ENCODE measurements at regions not wholly inside any gene's neighbourhood (a gene's known extent, or its start where the extent isn't known, plus 50 kb on each side); places are given as distances from the start of the nearest gene placed in this dataset.

DNA sequence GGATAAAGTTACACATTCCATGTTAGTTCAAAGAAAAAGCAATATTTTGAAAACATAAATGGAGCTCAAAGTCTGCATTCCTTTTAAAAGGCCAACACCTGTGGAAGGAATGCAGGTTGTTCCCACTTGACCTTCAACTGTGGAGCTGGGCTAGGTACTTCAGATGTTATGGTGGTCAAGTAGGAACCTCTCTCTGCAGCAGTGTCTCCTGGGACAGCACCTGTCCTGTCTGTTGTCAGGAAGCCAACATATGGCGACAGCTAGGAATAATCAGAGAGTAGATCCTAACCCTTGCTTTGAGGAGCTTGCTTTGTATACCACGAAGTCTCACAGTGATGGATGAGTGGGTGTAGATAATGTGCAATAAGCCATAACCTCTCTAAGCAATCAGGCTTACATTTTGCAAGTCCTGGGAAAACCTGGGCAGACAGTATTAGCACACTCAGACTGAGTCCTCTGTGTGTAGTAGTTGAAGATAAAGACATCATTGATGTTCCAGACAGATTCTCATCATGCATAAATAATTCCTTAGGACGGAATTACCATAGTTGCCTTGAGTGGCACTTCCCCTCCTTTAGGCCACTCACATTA lies 347.5 kb downstream of the PRL start:
- H2AK5ac ChIP-seq (ENCODE audit: low read depth, low read length), result peak overlapping the region; percentile 57
- peak overlapping the region; percentile 33; the same call in 1 of the 3 replicates for H2BK15ac ChIP-seq (ENCODE audit: low read depth, low read length)
- H3K9me1 ChIP-seq (ENCODE audit: insufficient read depth, low read length), result peaks cover 31% of the 10 kb centered on the region
- H4K20me1 ChIP-seq (ENCODE audit: insufficient read depth, low read length), result no peaks in the 10 kb centered on the region
- no peak overlapping the region for H2AFZ ChIP-seq (replicated peaks; ENCODE audit: low read length, poor library complexity)
- no CpG with 5 or more reads among the region's 3 CpGs for WGBS, 2 experiments (ENCODE audit: extremely low coverage in 2 of 2, insufficient read length in 1 of 2)
- H3K9me3 ChIP-seq (ENCODE audit: control insufficient read depth, insufficient read depth, low read length), result no peaks in the 10 kb centered on the region
- peak overlapping the region; percentile 4; the same call in 1 of the 2 replicates for H3K14ac ChIP-seq (replicated peaks; ENCODE audit: low read depth, low read length)
- peak overlapping the region in 1 of 2 experiments; percentile 40; a peak in 1 of 4 replicates for H4K8ac ChIP-seq (ENCODE audit: low read depth in 2 of 2, low read length in 2 of 2)
- H2AK9ac ChIP-seq (replicated peaks; ENCODE audit: low read depth, low read length, poor library complexity), result no peak overlapping the region
- ChIA-PET POLR2A (ENCODE audit: unreplicated experiment) (no interaction called here), CTCF (interaction anchor here (0.9 kb wide), 1 partner anchor 12 kb away, joined by 3 read pairs; no protein-coding TSS in a partner anchor)
- ATAC-seq (ENCODE audit: low read depth), result no peak
- no peak overlapping the region for H3K56ac ChIP-seq (ENCODE audit: extremely low read depth, insufficient read depth, low read length)
- no peak overlapping the region for H4K91ac ChIP-seq (ENCODE audit: insufficient read depth, low read depth, low read length)
- peak overlapping the region; percentile 32 for H3K4ac ChIP-seq (ENCODE audit: low read depth, low read length)
- H3K18ac ChIP-seq (ENCODE audit: low read depth, low read length), result 0 out of 2 replicates have a peak overlapping the region, but pooled peaks have one; percentile 7
- H3K27ac ChIP-seq (ENCODE audit: insufficient read depth, low read length), result no peak overlapping the region
- H3K79me1 ChIP-seq (ENCODE audit: low read depth in 1 of 2, low read length in 2 of 2), result peaks cover 0 to 12% of the 10 kb centered on the region in 2 experiments; a peak in 1 of 4 replicates
- H2BK20ac ChIP-seq (ENCODE audit: low read depth, low read length), result peak overlapping the region; percentile 27; the same call in 1 of the 2 replicates
- in situ Hi-C loops (cut with MboI; ENCODE audit: low sequenced_read_pairs) (loop anchor here (25.0 kb wide), 1 partner anchor 1488 kb away; no protein-coding TSS in a partner anchor), intact Hi-C loops (cut with micrococcal nuclease) (loop anchor here (5.0 to 10.0 kb wide), 3 partner anchors 352 to 1495 kb away; no protein-coding TSS in a partner anchor), dilution Hi-C loops (cut with HindIII; ENCODE audit: low sequenced_read_pairs, unreplicated experiment) (no loop called here)
- peak; percentile 58 for TF ChIP-seq CEBPB (IDR thresholded peaks at IDR 0.05; ENCODE audit: low read depth, low read length)
- no peak for TF ChIP-seq RFX5 (IDR thresholded peaks at IDR 0.05; ENCODE audit: low read depth, low read length)
- peak overlapping the region; percentile 35; the same call in 1 of the 2 replicates for H2BK120ac ChIP-seq (ENCODE audit: low read depth, low read length)
- no peak overlapping the region for H3K4me3 ChIP-seq (ENCODE audit: insufficient read depth, low read depth, low read length)
- H3K4me2 ChIP-seq (ENCODE audit: low read depth, low read length), result 0 out of 2 replicates have a peak overlapping the region, but pooled peaks have one; percentile 1
- no TSS peak for BruUV-seq (replicated peaks)
- H3K36me3 ChIP-seq (ENCODE audit: control insufficient read depth, insufficient read depth, low read length), result no peaks in the 10 kb centered on the region
- no peak overlapping the region for H2BK5ac ChIP-seq (ENCODE audit: low read depth, low read length, poor library complexity, severe bottlenecking)
- no peak overlapping the region for H3K9ac ChIP-seq (ENCODE audit: low read depth, low read length)
- H4K5ac ChIP-seq (ENCODE audit: low read depth, low read length), result no peak overlapping the region; the same call in 1 of the 2 replicates
- peak; percentile 62 for DNase-seq
- H3K4me1 ChIP-seq (ENCODE audit: control insufficient read depth, insufficient read depth, low read length), result peaks cover 29% of the 10 kb centered on the region
- no peak overlapping the region for H3K23ac ChIP-seq (ENCODE audit: low read depth, low read length)
- H3K27me3 ChIP-seq (ENCODE audit: control insufficient read depth, insufficient read depth, low read length), result no peaks in the 10 kb centered on the region
